ENCODE measurements at regions not wholly inside any gene's neighbourhood (a gene's known extent, or its start where the extent isn't known, plus 50 kb on each side); places are given as distances from the start of the nearest gene placed in this dataset.

DNA sequence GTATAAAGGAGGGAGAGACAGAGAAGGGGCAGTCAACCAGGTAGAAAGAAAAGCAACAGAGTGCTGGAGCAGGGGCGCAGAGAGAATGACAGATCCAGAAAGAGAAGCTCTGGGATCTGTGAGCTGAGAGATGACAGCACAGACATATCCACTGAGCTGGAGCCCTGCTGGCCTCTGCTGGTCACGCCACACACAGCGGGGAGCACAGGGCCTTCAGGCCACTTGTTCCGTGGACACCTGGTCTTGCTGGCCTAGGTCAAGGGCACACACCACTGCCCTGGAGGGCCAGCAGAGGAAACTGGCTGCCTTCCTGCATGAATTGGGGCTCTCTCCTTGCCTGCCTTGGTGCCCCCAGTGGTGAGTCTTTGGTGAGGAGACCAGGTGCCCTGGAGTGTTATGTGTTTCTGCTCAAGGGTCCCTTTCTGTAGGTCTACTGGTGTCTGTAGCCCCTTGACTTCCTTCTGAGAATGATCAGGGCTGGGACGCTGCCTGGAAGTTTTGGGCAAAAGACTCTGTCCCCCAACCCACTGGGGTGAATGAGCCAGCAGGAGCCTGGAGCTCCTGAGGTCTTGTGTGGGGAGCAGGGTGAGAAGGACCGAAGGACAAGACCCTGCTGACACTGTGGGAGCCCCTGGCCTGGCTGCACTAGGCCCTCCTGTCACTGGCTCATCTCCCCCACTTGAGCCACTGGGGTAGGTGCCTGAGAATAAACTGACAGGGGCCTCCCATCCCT lies 59.2 kb upstream of the ADAMTS2 start:
- TF ChIP-seq, protein P1, sequence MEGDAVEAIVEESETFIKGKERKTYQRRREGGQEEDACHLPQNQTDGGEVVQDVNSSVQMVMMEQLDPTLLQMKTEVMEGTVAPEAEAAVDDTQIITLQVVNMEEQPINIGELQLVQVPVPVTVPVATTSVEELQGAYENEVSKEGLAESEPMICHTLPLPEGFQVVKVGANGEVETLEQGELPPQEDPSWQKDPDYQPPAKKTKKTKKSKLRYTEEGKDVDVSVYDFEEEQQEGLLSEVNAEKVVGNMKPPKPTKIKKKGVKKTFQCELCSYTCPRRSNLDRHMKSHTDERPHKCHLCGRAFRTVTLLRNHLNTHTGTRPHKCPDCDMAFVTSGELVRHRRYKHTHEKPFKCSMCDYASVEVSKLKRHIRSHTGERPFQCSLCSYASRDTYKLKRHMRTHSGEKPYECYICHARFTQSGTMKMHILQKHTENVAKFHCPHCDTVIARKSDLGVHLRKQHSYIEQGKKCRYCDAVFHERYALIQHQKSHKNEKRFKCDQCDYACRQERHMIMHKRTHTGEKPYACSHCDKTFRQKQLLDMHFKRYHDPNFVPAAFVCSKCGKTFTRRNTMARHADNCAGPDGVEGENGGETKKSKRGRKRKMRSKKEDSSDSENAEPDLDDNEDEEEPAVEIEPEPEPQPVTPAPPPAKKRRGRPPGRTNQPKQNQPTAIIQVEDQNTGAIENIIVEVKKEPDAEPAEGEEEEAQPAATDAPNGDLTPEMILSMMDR (conservative IDR thresholded peaks at IDR 0.05) = no peak
- no peak for TF ChIP-seq EZH2 (IDR thresholded peaks at IDR 0.05; ENCODE audit: low read depth)
